RPMI7951 (cell line): ENCODE measurements at regions not wholly inside any gene's neighbourhood (a gene's known extent, or its start where the extent isn't known, plus 50 kb on each side); places are given as distances from the start of the nearest gene placed in this dataset.

Experiments
- DNase-seq: peaks from one replicate; pipeline ENCODE4 v3.0.0-alpha.2; 2012; ENCODE audit warnings: low read depth

DNA sequence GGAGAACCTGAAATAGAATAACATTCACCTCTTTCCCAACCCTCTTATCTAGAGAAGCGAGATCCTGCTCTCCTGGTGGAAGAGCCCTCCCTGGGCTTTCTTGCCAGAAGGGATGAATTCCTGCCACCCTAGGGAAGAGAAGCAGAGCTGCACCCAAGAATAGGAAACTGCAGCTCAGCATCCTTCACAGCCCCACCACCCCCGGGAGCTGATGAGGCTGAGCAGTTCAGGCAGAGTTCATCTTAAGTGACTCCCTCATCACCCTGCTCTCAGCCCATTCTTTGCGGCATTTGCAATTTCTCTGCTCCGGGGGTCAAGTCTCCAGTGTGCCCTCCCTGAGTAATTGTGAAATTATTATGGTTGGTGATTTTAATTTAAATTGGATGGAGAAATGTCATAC lies 514.9 kb downstream of the BUD13 start:
- no peak for DNase-seq

DNA sequence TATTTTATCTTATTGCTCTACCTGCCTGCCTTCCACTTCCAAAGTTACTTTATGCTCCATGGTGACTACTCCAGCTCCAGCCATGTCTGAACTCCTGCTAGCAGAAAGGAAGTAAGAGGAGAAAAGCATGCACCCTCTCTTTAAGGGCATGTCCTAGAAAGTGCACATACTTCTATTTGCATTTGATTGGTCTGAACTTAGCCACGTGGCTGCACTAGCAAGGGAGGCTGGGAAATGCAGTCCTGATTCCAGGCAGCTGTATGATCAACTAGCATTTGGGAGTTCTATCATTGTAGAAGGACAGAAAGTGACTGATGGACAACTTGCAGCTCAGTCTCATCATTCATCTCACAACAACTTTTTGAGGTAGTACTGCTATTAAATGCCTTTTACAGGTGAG lies 515.7 kb downstream of the BUD13 start:
- DNase-seq: no peak

DNA sequence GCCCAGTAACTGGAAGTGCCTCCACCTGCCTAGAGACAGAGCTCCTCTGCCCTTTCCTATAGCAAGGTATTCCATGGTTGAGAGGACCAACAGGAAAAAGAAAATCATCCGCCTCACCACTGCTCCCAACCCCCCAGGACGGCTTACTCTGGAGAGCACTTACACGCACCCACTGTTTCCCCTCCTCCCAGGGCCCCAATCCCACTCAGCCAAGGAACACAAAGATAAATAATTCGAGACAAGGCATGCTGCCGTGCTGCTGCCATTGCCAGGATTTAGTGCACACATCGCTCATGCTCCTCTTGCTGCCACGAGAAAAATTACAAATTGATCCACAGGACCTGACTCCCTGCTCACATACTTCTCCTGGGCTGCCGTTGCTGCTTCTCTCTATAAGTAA lies 516.6 kb downstream of the BUD13 start:
- no peak for DNase-seq

DNA sequence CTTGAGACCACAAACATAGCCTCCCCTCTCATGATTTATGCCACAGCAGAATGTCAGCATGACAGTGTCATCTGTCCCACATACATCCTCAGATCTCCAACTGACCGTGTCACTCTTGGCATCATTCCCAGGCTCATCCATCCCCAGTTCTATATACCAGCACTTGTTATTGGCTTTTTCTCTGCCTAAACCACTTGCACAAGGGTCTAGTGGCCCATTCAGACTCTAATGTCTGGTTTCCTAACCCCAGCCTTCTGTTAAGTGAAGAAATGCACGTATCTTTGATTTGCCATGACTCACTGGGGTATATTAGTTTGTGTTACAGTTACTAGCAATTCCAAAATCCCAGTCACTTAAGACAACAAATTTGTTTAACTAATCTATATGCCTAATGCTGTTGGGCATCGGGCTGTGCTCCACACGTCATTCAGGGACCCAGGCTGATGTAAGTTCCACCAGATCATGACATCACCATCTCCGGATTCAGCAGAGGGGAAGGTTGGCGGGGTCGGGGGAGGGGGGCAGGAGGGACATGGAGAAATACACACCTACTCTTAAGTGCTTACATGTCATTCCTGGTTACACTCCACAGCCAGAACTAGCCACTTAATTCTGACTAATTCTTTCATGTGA lies 517.4 kb downstream of the BUD13 start:
- DNase-seq: no peak

DNA sequence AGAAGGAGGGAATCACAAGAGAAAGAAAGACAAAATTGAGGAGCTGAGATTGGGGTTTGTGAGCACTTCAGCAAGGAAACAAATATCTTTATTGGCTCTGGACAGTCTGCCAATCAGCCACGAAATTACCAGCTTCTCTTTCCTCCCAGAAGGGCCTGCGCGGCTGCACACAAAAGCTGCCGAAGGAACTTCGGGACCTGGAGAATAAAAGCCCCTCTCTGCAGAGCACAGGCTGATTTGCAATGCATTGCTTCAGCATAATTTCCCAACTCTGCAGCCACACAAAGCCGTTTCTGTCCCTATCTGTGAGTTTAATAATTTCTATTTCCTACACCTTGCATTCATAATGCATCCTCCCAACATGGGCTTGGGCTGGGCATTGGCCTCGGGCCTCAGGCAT lies 522.6 kb downstream of the BUD13 start:
- DNase-seq: no peak

DNA sequence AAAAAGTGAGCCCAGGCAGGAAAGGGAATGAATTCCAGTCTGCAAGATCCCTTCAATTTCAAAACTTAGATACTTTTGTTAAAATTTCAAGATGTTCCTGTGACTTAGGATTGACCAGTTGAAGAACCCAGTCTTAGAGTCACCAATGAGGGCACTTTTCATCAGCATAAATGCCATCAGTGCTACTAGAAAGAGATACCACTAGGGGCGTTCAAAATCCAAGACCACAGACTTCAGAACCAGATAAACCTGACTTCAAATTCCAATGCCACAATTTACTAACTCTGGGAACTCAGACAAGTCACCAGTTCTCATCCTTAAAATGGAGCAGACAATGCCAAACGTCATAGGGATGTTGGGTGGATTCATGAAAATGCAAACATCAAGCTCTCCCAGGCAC lies 523.2 kb downstream of the BUD13 start:
- no peak for DNase-seq

DNA sequence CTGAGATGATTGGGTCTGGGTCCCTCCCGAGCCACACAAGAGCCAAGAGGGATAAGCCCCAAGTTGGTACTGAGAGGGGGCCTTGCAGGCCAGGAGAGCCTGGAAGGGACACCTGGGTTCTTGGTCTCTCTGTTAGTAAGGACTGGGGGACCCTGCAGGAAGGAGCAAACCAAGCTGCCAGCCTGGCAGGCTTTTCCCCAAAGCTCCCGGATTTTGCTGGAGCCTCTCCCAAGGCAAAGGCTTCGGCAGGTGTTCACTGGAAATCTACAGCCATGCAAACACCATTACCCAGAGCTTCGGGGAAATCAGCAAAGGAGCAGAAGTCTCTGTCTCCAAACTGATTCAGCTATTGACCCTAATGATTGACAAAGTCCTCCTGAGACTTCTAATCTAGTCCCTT lies 527.9 kb downstream of the BUD13 start:
- DNase-seq: no peak

DNA sequence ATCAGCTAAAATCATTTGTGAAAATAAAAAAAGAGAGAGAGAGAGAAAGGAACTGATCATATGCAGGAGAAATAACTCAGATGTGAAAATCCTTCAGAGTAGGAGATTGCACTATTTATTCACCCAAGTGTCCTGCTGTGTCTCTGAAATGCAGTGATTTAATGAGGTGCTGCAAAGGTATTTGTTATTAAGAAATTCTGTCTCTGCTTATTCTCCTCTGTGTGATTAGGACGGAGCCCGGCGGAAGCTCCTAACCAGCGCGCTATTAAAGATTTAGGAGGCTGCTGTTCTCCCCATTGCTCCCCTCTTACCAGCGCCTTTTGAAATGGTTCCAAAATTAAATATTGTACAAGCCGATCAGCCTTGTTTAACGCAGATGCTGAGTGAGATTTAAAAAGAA lies 528.3 kb downstream of the BUD13 start:
- no peak for DNase-seq

DNA sequence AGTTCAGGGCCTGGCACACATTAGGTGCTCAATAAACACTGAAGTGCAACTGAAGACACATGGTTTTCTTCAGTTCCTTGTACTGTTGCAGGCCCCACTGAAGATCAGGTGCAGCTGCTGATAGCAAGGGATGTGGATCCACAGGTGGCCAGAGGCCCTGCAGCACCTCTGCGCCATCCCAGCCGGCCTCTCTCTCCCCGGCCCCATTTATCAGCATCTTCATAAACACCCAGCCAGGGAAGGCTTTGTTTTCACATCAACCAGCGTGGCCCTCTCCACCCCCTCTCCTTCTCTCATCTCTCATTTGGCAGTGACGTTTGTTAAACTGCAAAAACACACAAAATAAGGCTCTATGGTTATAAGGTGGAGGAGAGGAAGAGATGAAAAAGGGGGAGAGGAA lies 528.8 kb downstream of the BUD13 start:
- no peak for DNase-seq

DNA sequence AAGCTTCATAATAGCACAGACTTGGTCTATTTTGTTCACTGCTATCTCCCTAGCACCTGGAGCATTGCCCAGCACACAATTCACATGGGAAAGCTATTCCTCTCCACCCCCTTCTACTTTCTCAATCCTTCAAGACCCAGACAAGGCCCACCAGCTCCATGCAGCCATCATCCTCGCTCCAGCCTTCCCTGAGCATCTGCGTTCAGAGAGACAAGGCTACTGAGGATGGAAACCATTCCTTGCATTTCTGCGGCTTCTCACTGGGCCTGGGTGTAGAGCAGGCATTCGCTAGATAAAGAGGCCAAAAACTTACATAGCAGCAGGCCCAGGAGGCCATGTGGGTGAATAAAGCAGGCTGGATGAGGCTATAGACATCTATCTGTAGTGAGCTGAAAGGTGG lies 530.8 kb downstream of the BUD13 start:
- no peak for DNase-seq

DNA sequence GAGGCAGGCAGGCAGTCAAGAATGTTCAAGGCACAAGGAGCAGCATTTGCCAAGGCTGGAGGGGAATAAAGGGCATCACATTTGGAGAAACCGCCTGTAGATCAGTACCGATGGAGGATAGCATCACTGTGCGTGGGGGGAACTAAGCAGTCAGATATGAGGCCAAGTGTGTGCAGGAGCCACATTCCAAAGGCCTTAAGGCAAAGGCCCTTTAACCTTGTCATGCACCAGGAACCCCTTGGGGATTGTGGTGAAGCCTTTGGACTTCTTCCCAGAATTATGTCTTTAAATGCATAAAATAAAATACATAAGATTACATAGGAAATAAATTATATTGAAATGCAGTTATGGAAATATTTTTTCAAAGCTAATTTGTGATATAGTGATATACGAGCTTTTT lies 532.1 kb downstream of the BUD13 start:
- peak; percentile 67 for DNase-seq

DNA sequence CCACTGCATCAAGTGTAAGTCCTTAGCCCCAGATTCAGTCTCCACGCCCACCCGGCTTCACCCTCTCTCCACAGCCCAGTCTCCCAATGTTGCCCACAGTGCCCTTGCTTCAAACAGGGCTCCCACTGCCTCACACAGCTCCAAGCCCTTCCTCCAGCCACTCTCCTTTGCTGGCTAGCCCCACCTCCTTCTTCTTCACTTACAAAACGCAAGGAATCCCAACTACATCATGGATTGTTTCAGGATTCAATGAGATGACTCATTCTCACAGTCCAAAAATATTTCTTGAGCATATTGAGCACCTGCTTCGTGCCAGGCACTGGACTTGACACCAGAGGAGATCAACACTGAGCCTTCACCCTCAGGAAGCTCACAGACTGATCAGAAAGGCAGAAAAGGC lies 533.5 kb downstream of the BUD13 start:
- DNase-seq: no peak

DNA sequence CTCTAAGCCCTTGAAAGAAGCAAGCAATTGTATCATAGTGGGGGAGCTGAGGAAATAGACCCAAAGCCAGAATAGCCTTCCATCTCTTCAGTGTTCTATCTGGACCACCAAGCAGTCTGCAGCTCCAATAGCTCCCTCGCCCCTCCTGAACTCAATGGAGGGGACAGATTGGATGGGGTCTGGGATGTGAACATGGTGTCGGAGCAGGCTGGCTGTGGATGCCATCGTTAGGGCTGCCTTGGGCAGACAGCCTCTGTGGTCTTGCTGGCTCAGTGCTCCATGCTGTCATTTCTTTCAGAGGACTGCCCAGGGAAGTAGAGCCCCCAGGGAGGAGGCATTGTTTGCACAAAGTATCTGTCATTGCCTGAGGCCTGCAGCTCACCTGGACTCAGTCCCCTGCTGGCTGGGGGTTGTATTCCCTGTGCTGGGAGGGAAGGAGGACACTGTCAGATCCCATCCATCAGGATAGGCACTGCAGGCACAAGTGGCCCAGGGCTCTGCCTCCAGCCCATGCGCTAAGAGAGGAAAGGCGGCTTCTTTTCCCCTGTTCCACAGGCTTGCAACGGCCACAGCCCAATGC lies 537.7 kb downstream of the BUD13 start:
- no peak for DNase-seq

DNA sequence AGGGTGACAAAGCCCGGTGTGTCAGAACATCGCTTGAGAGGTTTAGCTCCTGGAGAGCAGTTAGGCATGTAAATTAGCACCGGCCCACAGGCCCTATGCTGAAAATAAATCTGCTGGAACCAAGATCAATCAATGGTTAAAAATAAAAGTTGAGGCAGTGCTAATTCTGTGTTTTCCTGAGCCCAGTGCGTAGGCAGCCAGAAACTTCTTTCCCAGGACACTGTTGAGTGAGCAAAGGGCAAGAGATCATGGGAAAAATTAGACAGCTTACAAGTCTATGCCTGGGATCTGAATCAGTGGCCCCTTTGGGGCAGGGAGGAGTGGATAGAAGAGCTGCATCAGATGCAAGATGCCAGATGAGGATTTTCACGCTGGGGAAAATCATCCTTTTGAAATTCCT lies 539.2 kb downstream of the BUD13 start:
- DNase-seq: no peak

DNA sequence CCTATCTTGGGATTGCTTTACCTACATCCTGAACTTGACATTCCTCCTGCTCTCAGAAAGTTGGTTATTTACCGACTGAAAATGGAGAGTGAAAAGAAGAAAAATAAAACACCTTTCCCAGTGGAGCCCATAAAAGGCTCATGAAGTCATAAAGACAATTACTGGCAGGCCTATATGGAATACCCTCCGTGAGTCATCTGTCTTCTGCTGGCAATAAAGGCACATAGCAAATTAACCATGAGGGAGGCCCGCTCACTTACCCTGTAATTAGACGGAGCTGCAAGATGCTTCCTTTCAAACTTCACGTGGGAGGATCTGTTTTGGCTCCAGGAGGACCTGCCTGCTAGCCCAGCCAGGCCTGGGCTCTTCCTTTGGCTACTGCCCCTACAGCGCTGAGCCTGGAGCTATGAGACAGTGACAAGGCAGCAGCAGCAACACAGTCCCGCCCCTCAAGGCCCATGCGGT lies 540.4 kb downstream of the BUD13 start:
- peak; percentile 58 for DNase-seq

DNA sequence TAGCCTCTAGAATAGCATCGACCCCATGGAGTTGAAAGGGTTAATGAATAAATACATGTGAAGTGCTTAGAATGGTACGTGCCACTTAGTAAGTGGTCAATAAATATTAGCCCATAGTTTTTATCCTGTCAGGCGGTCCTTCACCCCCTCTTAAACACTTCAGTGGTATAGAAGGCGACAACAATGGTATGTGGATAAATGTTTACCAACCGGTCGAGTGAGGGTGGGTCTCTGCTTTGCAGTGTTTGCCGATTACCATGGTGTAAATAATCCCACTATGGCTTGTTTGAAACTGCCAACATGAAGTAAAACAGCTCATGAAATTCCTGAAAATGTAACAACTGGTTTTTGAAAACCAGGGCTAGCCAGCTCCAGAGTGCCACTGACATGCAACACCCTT lies 541.2 kb downstream of the BUD13 start:
- no peak for DNase-seq

DNA sequence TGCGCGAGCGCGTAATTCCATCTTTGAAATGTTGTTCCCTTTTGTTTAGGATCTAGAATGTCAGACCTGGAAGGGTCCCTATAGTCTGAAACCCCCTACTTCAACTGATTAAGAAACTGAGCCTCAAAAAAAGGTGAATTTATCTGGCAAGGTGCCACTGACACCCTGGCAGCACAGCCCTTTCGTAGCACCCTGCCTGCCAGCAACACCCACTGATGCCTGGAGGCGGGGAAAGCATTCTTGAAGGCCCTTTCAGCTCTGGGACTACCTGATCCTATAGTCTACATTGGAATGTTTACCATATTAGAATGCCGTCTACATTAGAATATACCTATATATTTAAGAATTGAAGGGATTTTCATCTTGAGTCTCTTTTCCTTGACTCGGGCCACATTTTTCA lies 542.3 kb downstream of the BUD13 start:
- no peak for DNase-seq

DNA sequence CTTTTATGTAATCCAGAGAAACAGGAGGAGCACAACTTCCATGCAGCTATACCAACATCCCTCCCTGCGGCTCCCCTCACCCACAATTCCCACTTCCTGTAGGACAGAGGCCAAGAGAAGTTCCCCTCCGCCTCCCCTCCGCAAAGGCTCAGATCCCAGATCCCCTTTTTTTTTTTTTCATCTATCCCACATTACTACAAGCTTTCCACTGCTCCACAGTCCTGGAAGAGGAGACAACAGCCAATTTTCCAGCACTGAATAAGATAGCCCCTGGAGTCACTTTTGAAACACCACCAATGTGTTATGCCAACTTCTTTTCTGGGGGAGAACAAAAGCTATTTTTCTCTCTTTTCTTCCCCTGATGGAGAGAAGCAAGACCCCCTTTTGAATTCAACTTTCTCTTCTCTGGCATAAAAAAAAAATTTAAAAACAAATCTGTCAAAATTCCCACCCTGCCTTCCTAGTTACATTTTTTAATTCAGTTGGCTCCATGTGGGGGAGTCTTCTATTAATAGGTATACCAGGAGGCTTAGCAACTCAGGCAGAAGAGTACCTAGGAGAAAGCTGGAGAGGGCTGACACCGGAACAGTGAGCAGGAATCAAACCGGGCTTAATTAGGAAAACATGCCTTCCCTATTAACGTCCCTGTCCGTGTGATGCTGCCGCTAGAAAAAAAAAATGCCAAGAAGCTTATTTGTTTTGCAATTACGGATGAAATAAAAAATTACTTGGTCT lies 543.4 kb downstream of the BUD13 start:
- no peak for DNase-seq

DNA sequence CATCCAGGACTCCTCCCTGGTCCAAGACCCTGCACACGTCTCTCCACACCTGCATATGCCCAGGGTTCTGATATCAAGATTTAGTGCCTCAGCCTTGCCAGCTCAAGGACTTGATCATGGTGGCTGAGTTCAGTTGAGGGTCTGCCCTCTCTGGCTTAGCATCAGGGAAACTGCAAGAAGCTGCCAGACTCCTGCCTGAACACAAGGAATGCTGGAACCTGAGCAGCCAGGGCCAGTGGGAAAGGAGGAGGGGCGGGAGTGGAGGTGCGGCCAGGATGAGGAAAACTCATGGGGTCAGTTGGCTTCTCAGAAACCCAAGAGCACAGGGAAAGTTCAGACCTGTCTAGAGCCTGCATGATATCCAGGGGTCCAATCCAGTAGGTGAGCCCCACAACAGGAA lies 546.1 kb downstream of the BUD13 start:
- no peak for DNase-seq

DNA sequence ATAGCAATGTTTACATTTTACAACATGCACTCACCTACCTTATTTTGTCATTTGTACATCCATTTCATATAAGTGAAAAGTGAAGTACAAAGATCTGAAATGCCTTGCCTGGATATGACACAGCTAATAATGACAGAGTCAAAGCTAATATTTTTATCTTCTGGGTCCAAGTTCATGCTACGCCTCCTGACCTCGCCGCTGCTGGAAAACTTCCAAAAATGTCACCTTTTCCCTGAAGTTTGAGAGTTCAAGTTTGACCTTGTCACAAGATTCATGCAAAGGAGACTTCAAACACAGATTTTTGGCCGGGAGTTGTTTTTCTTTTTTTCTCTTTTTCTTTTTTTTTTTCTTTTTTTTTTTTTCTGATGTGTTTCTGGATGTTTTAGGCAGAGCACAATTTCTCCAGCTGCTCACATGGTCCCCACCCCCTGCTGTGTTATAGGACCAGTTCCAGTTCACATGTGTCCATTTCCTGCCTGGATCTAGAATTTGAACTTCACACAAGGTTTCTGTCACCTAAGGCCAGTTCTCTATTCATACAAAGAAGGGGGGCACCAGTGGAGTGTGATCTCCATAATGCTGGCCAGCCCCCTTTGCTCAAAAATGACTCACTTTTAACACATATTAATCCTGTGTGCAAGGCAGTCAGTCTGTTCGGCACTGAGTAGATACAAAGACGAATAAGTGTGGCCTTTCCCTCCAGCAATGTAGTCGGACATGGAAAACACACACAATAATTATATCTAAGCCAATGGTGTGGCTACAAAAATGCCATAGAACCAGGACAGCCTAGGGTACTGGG lies 546.8 kb downstream of the BUD13 start:
- peak; percentile 5 for DNase-seq

DNA sequence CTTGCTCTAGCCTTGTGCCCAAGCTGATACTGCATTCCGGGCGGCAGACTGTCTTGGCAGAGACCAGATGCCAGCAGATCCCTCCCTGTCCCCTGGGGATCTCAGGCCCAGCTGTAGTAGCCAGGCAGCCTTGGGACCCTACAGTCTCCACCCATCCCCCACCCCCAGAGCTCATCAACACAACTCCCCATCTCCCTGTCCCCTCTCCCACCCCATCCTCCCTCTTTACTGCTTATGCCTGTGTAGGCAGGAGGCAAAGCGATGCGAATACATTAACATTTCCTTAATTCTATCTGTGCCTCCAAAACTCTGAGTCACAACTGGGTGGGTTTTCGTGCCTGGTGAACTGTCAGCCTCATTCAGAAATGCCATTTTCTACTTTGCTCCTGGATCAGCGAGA lies 547.6 kb downstream of the BUD13 start:
- no peak for DNase-seq

DNA sequence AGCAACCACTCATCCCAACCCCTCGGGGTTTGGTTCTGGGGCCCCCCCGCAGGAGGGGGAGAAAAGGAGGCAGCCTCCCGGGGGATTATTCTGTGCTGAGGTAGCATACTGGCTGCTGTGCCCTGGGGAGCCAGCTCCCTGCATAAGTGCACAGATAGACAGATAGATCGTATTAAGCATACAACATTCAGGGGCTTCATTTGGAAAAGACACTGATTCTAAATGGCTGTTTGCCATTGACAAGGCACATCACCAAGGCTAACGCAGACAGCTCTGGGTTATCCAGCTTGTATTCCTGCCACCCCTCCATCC lies 547.9 kb downstream of the BUD13 start:
- no peak for DNase-seq
